ENCODE measurements at regions not wholly inside any gene's neighbourhood (a gene's known extent, or its start where the extent isn't known, plus 50 kb on each side); places are given as distances from the start of the nearest gene placed in this dataset.

DNA sequence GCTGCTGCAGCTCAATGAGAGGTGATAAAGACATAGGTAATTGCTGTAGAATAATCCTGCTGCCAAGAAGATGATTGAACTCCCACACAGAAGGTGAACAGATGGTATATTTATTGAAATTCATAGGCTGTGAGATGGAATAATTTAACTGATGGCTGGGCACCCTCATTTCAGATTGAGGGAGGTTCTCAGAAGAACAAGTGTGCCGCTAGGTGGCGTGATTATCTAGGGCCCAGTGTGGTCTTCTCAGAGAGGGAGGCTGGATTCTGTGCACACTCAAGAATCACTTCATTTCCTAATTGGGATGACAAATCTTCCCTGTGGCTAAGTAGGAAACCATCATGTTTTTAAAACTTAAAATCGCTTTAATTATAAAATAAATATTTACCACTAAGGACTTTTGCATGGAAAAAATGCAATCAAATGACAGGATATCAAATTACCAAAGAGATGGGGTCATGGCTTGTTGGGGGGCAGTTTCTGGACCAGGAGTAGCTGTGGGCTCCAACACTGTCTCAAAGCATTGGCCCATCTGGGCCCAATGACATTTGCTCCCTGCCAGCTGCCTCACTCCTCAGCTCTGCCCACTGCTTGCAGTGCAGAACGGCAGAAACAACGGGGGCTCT, 132.3 kb downstream of the SNAPC1 start:
- H3K27ac ChIP-seq: no peak overlapping the region
- H3K4me1 ChIP-seq: no peaks in the 10 kb centered on the region
- peak in 1 of 5 experiments; percentile 21 for TF ChIP-seq CTCF (IDR thresholded peaks at IDR 0.05 in 4 of 5, conservative IDR thresholded peaks at IDR 0.05 in 1 of 5)
- no peak for TF ChIP-seq POLR2A (IDR thresholded peaks at IDR 0.05)
- intact Hi-C loops (cut with DNase I; ENCODE audit: low total_unique reads): no loop called here
- H3K4me3 ChIP-seq: no peak overlapping the region
- H3K27me3 ChIP-seq: peaks cover 0 to 3% (median 0%) of the 10 kb centered on the region in 3 donors
- no peaks in the 10 kb centered on the region for H3K36me3 ChIP-seq
- DNase-seq (no peak), ATAC-seq (no peak)
- in situ Hi-C loops (cut with MboI; ENCODE audit: low sequenced_read_pairs in 4 of 4): loop anchor here in 1 of 4 donors (10.0 kb wide), 1 partner anchor 230 kb away; no protein-coding TSS in a partner anchor
- no peaks in the 10 kb centered on the region for H3K9me3 ChIP-seq

DNA sequence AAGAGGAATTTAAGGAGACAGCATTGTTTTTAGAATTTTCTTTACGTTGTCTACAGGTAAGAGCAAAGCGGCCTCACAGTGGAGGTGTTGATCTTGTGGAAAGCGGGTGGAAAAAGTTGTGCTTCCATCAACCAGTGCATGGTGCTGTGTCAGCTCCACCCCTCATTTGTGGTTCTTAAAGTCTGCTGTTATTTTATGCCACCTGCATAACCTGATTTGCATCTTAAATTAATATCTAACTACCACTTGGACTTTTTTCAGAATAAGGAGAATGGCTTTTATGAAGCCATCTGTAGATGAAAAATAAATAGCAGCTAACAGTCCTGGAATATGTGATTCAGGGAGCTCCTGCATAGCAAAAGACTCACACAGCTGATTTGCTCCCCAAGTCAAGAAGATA, 135.1 kb downstream of the SNAPC1 start:
- Histone ChIP-seq H3K27me3 (peaks cover 0 to 3% (median 0%) of the 10 kb centered on the region in 3 donors), H3K27ac (no peak overlapping the region), H3K4me3 (no peak overlapping the region), H3K36me3 (no peaks in the 10 kb centered on the region), H3K4me1 (no peaks in the 10 kb centered on the region), H3K9me3 (no peaks in the 10 kb centered on the region)
- in situ Hi-C loops (cut with MboI; ENCODE audit: low sequenced_read_pairs in 4 of 4): loop anchor here in 1 of 4 donors (10.0 kb wide), 1 partner anchor 228 kb away; no protein-coding TSS in a partner anchor
- no peak for ATAC-seq
- TF ChIP-seq POLR2A (IDR thresholded peaks at IDR 0.05): no peak
- TF ChIP-seq CTCF (IDR thresholded peaks at IDR 0.05 in 4 of 5, conservative IDR thresholded peaks at IDR 0.05 in 1 of 5): no peak
- intact Hi-C loops (cut with DNase I; ENCODE audit: low total_unique reads): no loop called here
- no peak for DNase-seq

DNA sequence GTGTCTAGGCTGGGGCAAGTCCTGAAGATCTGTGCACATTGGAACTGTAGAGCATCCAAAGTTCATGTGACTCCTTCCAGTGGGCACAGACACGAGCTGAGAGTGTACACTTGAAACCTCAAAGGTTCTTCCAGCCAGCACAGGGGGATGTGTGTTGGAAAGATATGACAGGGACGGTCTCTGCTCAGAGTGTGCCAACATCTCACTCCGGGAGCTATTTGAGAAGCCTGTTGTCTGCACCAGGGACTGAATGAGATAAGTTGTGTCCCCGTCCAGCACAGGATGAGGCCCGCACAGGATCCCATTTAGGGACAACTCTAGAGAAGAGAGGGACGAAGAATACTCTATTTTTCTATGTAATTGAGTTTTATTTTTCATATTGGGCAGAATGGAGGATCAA, 136.3 kb downstream of the SNAPC1 start:
- ATAC-seq (no peak), DNase-seq (no peak)
- H3K36me3 ChIP-seq: no peaks in the 10 kb centered on the region
- TF ChIP-seq POLR2A (IDR thresholded peaks at IDR 0.05) (no peak), CTCF (IDR thresholded peaks at IDR 0.05 in 4 of 5, conservative IDR thresholded peaks at IDR 0.05 in 1 of 5) (no peak)
- no peaks in the 10 kb centered on the region for H3K27me3 ChIP-seq
- H3K4me3 ChIP-seq: no peak overlapping the region
- no peak overlapping the region for H3K27ac ChIP-seq
- intact Hi-C loops (cut with DNase I; ENCODE audit: low total_unique reads) (no loop called here), in situ Hi-C loops (cut with MboI; ENCODE audit: low sequenced_read_pairs in 4 of 4) (loop anchor here in 1 of 4 donors (10.0 kb wide), 1 partner anchor 226 kb away; no protein-coding TSS in a partner anchor)
- H3K4me1 ChIP-seq: no peaks in the 10 kb centered on the region
- H3K9me3 ChIP-seq: no peaks in the 10 kb centered on the region

- in situ Hi-C loops (cut with MboI; ENCODE audit: low sequenced_read_pairs in 4 of 4): loop anchor here in 1 of 4 donors (10.0 kb wide), 1 partner anchor 225 kb away; no protein-coding TSS in a partner anchor
- TF ChIP-seq CTCF (IDR thresholded peaks at IDR 0.05 in 4 of 5, conservative IDR thresholded peaks at IDR 0.05 in 1 of 5): no peak
- H3K27ac ChIP-seq: no peak overlapping the region
- H3K36me3 ChIP-seq: no peaks in the 10 kb centered on the region
- H3K4me3 ChIP-seq: no peak overlapping the region
- no peaks in the 10 kb centered on the region for H3K27me3 ChIP-seq
- intact Hi-C loops (cut with DNase I; ENCODE audit: low total_unique reads): no loop called here
- ATAC-seq (no peak), DNase-seq (no peak)
- H3K9me3 ChIP-seq: no peaks in the 10 kb centered on the region
- no peaks in the 10 kb centered on the region for H3K4me1 ChIP-seq
Measured at GRCh38 chr14:61899497-61899896, 137.3 kb downstream of the SNAPC1 start.

GRCh38 chr14:61904946-61905345, 142.7 kb downstream of the SNAPC1 start:
- H3K9me3 ChIP-seq: no peaks in the 10 kb centered on the region
- H3K36me3 ChIP-seq: no peaks in the 10 kb centered on the region
- intact Hi-C loops (cut with DNase I; ENCODE audit: low total_unique reads) (no loop called here), in situ Hi-C loops (cut with MboI; ENCODE audit: low sequenced_read_pairs in 4 of 4) (no loop called here)
- ATAC-seq (no peak), DNase-seq (no peak)
- TF ChIP-seq POLR2A (IDR thresholded peaks at IDR 0.05) (no peak), CTCF (IDR thresholded peaks at IDR 0.05 in 4 of 5, conservative IDR thresholded peaks at IDR 0.05 in 1 of 5) (no peak)
- H3K4me3 ChIP-seq: no peak overlapping the region
- no peaks in the 10 kb centered on the region for H3K27me3 ChIP-seq
- no peaks in the 10 kb centered on the region for H3K4me1 ChIP-seq
- no peak overlapping the region for H3K27ac ChIP-seq
